Lower lobe of right lung (tissue), 2 donors: ENCODE measurements at regions not wholly inside any gene's neighbourhood (a gene's known extent, or its start where the extent isn't known, plus 50 kb on each side); places are given as distances from the start of the nearest gene placed in this dataset.
"Not testable (repeated sequence)": the region's sequence is repeated elsewhere in the genome, so short reads cannot be mapped to it uniquely, and the experiment has no call there.

Source experiments
- ATAC-seq, 2 donors: fragments of 200-7000 bp; cut with Tn5 transposase; one replicate each; pipeline ENCODE4 v1.9.1; 2020 to 2022; ENCODE audit warnings: mild to moderate bottlenecking in 2 of 2, moderate library complexity in 2 of 2
- DNase-seq: peaks from one replicate; pipeline ENCODE4 v3.0.0-alpha.2; 2020
- H3K27ac ChIP-seq: fragments of 200-600 bp; one replicate; pipeline ENCODE4 v1.8.0; 2022
- H3K27me3 ChIP-seq: fragments of 200-600 bp; one replicate; pipeline ENCODE4 v1.8.0; 2022; ENCODE audit warnings: low read depth
- H3K36me3 ChIP-seq: fragments of 200-600 bp; one replicate; pipeline ENCODE4 v1.8.0; 2022; ENCODE audit warnings: mild to moderate bottlenecking
- H3K4me1 ChIP-seq: fragments of 200-600 bp; one replicate; pipeline ENCODE4 v1.8.0; 2022
- H3K4me3 ChIP-seq: fragments of 200-600 bp; one replicate; pipeline ENCODE4 v1.8.0; 2022; ENCODE audit warnings: mild to moderate bottlenecking
- H3K9me3 ChIP-seq: fragments of 200-600 bp; one replicate; pipeline ENCODE4 v1.8.0; 2022
- intact Hi-C: fragments of 100-400 bp; cut with DNase I; formaldehyde crosslinking; loops from one replicate; pipeline ENCODE4 v1.11.0; 2022
- TF ChIP-seq, protein P1 (sequence below): fragments of 200-600 bp; IDR thresholded peaks from one replicate; pipeline ENCODE4 v1.8.0; 2022; ENCODE audit warnings: antibody characterized with exemption, mild to moderate bottlenecking
- donor health status: DM: no; HTN: yes; CAD: no; lungs with severe emphysema.

DNA sequence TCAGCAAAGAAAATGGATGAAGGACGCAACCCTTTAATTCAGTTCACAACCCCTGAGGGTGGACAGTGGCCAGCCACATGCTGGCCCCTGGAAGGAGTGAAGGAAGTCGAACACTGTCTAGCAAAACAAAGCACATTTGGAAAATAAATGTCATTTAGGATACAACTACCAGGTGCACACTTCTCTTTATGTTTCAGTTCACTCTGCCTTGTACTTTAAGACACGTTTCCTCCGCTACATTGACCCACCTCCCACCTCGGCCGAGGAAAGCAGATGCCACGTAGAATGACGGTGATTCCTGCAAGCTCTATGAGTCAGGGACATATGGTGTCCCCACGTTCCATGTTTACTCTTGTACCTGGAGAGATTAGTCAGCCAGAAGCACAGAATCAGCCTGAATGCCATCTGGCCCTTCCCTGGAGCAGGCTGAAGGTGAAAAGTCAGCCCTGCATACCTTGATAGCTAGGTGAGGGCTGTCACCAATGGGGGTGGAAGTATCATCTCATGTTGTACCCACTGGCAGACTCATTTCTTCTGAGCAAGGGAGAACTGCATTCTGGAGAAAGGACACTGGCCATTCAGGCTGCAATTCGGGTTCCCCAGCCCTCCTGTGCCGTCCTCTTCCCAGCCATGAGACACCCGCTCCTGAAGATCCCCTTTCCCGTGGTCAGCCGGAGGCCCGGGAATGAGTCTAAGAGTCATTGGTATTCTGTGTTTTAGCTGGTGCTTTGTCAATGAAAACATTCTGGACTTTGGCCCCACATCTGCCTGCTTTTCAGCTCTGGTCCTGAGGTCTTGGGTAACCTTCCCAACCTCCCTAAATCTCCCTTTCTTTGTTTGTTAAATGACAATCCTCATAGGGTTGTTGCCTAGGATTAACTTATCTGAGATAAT is 60.6 kb downstream of the FOXA2 start:
- intact Hi-C loops = no loop called here
- H3K9me3 ChIP-seq = no peaks in the 10 kb centered on the region
- H3K36me3 ChIP-seq = no peaks in the 10 kb centered on the region
- no peak overlapping the region for H3K27ac ChIP-seq
- no peaks in the 10 kb centered on the region for H3K27me3 ChIP-seq
- DNase-seq (no peak), ATAC-seq (no peak)
- H3K4me3 ChIP-seq = no peak overlapping the region
- TF ChIP-seq, protein P1, sequence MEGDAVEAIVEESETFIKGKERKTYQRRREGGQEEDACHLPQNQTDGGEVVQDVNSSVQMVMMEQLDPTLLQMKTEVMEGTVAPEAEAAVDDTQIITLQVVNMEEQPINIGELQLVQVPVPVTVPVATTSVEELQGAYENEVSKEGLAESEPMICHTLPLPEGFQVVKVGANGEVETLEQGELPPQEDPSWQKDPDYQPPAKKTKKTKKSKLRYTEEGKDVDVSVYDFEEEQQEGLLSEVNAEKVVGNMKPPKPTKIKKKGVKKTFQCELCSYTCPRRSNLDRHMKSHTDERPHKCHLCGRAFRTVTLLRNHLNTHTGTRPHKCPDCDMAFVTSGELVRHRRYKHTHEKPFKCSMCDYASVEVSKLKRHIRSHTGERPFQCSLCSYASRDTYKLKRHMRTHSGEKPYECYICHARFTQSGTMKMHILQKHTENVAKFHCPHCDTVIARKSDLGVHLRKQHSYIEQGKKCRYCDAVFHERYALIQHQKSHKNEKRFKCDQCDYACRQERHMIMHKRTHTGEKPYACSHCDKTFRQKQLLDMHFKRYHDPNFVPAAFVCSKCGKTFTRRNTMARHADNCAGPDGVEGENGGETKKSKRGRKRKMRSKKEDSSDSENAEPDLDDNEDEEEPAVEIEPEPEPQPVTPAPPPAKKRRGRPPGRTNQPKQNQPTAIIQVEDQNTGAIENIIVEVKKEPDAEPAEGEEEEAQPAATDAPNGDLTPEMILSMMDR = no peak
- no peaks in the 10 kb centered on the region for H3K4me1 ChIP-seq

GRCh38 chr20:22523128-22523498 is 61.3 kb downstream of the FOXA2 start:
- Histone ChIP-seq H3K27me3 (no peaks in the 10 kb centered on the region), H3K9me3 (no peaks in the 10 kb centered on the region), H3K4me1 (no peaks in the 10 kb centered on the region), H3K36me3 (no peaks in the 10 kb centered on the region), H3K27ac (no peak overlapping the region), H3K4me3 (no peak overlapping the region)
- DNase-seq = no peak
- no peak for ATAC-seq
- TF ChIP-seq, protein P1 = no peak
- intact Hi-C loops = no loop called here

GRCh38 chr20:22522701-22523100 is 61.7 kb downstream of the FOXA2 start:
- Histone ChIP-seq H3K27me3 (no peaks in the 10 kb centered on the region), H3K27ac (no peak overlapping the region), H3K4me1 (no peaks in the 10 kb centered on the region), H3K4me3 (no peak overlapping the region), H3K36me3 (no peaks in the 10 kb centered on the region), H3K9me3 (no peaks in the 10 kb centered on the region)
- intact Hi-C loops = no loop called here
- DNase-seq (no peak), ATAC-seq (no peak)
- TF ChIP-seq, protein P1 = no peak

DNA sequence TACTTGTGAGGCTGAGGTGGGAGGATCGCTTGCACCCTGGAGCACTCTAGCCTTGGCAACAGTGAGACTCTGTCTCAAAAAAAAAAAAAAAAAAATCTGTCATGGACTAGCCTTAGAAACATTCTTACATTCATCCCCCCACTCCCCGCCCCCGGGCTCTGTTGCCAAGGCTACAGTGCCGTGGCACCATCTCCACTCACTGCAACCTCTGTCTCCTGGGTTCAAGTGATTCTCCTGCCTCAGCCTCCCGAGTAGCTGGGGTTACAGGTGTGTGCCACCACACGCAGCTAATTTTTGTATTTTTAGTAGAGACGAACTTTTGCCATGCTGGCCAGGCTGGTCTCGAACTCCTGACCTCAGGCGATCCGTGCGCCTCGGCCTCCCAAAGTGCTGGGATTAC is 62.4 kb downstream of the FOXA2 start:
- DNase-seq, H3K4me1 ChIP-seq, H3K9me3 ChIP-seq, H3K36me3 ChIP-seq, H3K4me3 ChIP-seq, H3K27me3 ChIP-seq, ATAC-seq, H3K27ac ChIP-seq, intact Hi-C loops: not testable (repeated sequence)

DNA sequence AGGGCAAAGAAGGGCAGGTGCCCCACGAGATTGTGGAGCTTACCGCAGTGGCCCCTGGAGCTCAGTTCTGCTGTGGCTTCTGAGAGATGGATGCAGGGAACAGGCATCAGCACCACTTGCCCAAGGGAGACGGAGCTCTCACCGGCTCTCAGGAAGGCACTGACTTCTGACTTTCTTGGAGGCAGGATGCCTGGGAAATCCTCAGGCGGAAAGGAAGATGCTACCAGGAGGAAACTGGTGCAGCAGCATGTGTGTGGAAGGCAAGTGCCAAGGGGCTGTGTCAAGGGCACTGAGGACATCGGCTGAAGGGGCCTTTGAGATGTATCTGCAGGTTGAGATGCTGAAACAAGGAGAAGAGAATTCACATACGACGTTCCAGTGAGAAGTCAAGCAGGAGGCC is 64.0 kb downstream of the FOXA2 start:
- intact Hi-C loops = no loop called here
- H3K4me1 ChIP-seq = no peaks in the 10 kb centered on the region
- H3K36me3 ChIP-seq = no peaks in the 10 kb centered on the region
- no peak overlapping the region for H3K27ac ChIP-seq
- DNase-seq (no peak), ATAC-seq (no peak)
- H3K4me3 ChIP-seq = no peak overlapping the region
- H3K9me3 ChIP-seq = no peaks in the 10 kb centered on the region
- H3K27me3 ChIP-seq = no peaks in the 10 kb centered on the region
- TF ChIP-seq, protein P1 = no peak

- no peak overlapping the region for H3K4me3 ChIP-seq
- no peak overlapping the region for H3K27ac ChIP-seq
- no peak for ATAC-seq
- TF ChIP-seq, protein P1 = no peak
- DNase-seq = no peak
- H3K27me3 ChIP-seq = no peaks in the 10 kb centered on the region
- H3K4me1 ChIP-seq = no peaks in the 10 kb centered on the region
- intact Hi-C loops = no loop called here
- H3K36me3 ChIP-seq = no peaks in the 10 kb centered on the region
- no peaks in the 10 kb centered on the region for H3K9me3 ChIP-seq
Measured at GRCh38 chr20:22515264-22515663, 69.1 kb downstream of the FOXA2 start.
